ENCODE measurements at regions not wholly inside any gene's neighbourhood (a gene's known extent, or its start where the extent isn't known, plus 50 kb on each side); places are given as distances from the start of the nearest gene placed in this dataset.

DNA sequence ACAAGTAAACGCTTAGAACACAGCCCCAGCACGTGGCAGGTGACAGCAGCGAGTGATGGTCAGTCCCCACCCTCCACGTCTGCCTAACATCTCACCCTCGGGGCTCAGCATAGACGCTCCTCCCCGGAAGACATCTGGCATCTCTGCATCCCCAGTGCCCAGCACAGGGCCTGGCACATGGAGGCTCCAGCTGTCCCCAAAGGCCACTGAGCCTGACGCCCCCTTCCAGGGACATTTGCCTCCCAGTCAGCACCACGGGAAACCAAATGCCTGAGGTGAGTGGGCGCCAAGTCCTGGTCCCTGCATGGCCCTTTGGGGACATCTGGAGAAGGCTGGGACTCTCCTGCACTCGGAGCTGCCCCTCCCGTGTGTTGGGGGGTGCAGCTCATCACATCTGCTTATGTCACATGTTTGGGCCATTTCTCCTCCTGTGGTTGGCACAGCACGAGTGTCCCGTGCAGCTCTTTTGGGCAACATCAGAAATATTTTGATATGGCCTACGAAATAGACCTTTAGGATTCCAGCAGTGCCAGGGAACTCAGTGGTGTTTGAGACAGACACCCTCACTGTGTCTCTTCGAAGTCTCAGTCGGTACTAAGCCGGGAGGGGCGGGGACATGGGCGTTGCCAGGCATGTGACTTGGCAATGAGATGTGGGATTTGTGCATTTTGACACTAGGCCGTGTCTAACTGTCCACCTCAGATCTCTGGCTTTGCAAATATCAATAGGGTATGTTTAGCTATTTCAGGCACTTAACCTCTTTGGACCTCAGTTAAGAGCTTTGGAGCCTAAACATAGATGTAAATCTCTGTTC, 315.0 kb downstream of the PTPRU start:
- no peak for TF ChIP-seq SMAD1 (IDR thresholded peaks at IDR 0.05; ENCODE audit: low read depth, partially characterized antibody)
- TF ChIP-seq ZNF592 (IDR thresholded peaks at IDR 0.05): no peak
- no peak for TF ChIP-seq CBX3 (IDR thresholded peaks at IDR 0.05; ENCODE audit: borderline replicate concordance, low read depth)
- TF ChIP-seq, protein P1, sequence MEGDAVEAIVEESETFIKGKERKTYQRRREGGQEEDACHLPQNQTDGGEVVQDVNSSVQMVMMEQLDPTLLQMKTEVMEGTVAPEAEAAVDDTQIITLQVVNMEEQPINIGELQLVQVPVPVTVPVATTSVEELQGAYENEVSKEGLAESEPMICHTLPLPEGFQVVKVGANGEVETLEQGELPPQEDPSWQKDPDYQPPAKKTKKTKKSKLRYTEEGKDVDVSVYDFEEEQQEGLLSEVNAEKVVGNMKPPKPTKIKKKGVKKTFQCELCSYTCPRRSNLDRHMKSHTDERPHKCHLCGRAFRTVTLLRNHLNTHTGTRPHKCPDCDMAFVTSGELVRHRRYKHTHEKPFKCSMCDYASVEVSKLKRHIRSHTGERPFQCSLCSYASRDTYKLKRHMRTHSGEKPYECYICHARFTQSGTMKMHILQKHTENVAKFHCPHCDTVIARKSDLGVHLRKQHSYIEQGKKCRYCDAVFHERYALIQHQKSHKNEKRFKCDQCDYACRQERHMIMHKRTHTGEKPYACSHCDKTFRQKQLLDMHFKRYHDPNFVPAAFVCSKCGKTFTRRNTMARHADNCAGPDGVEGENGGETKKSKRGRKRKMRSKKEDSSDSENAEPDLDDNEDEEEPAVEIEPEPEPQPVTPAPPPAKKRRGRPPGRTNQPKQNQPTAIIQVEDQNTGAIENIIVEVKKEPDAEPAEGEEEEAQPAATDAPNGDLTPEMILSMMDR (IDR thresholded peaks at IDR 0.05 in 2 of 3, conservative IDR thresholded peaks at IDR 0.05 in 1 of 3; ENCODE audit: control insufficient read depth in 2 of 3, extremely low read depth in 1 of 3, insufficient read depth in 1 of 3, low read depth in 3 of 3, low read length in 3 of 3): no peak
- TF ChIP-seq HDGF (IDR thresholded peaks at IDR 0.05): no peak
- no peak for TF ChIP-seq RBBP5 (conservative IDR thresholded peaks at IDR 0.05)
- TF ChIP-seq POLR2A (IDR thresholded peaks at IDR 0.05; ENCODE audit: low read depth, low read length): no peak
- no peak for TF ChIP-seq YY1 (IDR thresholded peaks at IDR 0.05; ENCODE audit: low read depth, low read length)
